Hematopoietic multipotent progenitor cell treated with erythropoietin and hydrocortisone succinate and interleukin-3 and kit ligand, for 4 days (in vitro differentiated cells): ENCODE measurements at regions not wholly inside any gene's neighbourhood (a gene's known extent, or its start where the extent isn't known, plus 50 kb on each side); places are given as distances from the start of the nearest gene placed in this dataset.

Experiments used
- DNase-seq: peaks from one replicate; pipeline ENCODE4 v3.0.0-alpha.2; 2015

GRCh38 chr2:102967451-102967850 lies 205.6 kb downstream of the TMEM182 start:
- no peak for DNase-seq

- DNase-seq, result no peak
These were observed 206.5 kb downstream of the TMEM182 start for GRCh38 chr2:102968375-102968774.

GRCh38 chr2:102971701-102972100 lies 209.9 kb downstream of the TMEM182 start:
- DNase-seq, result no peak

GRCh38 chr2:102975996-102976975 lies 214.5 kb downstream of the TMEM182 start:
- DNase-seq, result peak; percentile 73

GRCh38 chr2:102977426-102978090 lies 215.7 kb downstream of the TMEM182 start:
- DNase-seq, result peak; percentile 6

GRCh38 chr2:102978091-102978490 lies 216.3 kb downstream of the TMEM182 start:
- DNase-seq, result no peak

GRCh38 chr2:102979429-102979828 lies 217.6 kb downstream of the TMEM182 start:
- no peak for DNase-seq

- no peak for DNase-seq
These were observed 222.0 kb downstream of the TMEM182 start for GRCh38 chr2:102983786-102984185.

GRCh38 chr2:102986826-102987490 lies 225.1 kb downstream of the TMEM182 start:
- no peak for DNase-seq

GRCh38 chr2:102992607-102993006 lies 230.8 kb downstream of the TMEM182 start:
- no peak for DNase-seq

GRCh38 chr2:102999958-103000357 lies 238.1 kb downstream of the TMEM182 start:
- DNase-seq, result no peak

GRCh38 chr2:103002954-103003353 lies 241.1 kb downstream of the TMEM182 start:
- no peak for DNase-seq

GRCh38 chr2:103003750-103004260 lies 242.0 kb downstream of the TMEM182 start:
- DNase-seq, result no peak

GRCh38 chr2:103004426-103004942 lies 242.7 kb downstream of the TMEM182 start:
- DNase-seq, result no peak

GRCh38 chr2:103005393-103005792 lies 243.6 kb downstream of the TMEM182 start:
- DNase-seq, result no peak

GRCh38 chr2:103007086-103007485 lies 245.3 kb downstream of the TMEM182 start:
- no peak for DNase-seq

- DNase-seq, result no peak
These were observed 246.8 kb downstream of the TMEM182 start for GRCh38 chr2:103008586-103008985.

GRCh38 chr2:103009871-103010270 lies 248.0 kb downstream of the TMEM182 start:
- no peak for DNase-seq

GRCh38 chr2:103010306-103010705 lies 248.5 kb downstream of the TMEM182 start:
- no peak for DNase-seq

- DNase-seq, result no peak
These were observed 248.9 kb downstream of the TMEM182 start for GRCh38 chr2:103010751-103011150.

- no peak for DNase-seq
These were observed 250.8 kb downstream of the TMEM182 start for GRCh38 chr2:103012590-103012989.

- DNase-seq, result no peak
These were observed 263.2 kb downstream of the TMEM182 start for GRCh38 chr2:103025056-103025455.

- no peak for DNase-seq
These were observed 266.4 kb downstream of the TMEM182 start for GRCh38 chr2:103028181-103028580.
